MM.1S (cell line): ENCODE measurements at regions not wholly inside any gene's neighbourhood (a gene's known extent, or its start where the extent isn't known, plus 50 kb on each side); places are given as distances from the start of the nearest gene placed in this dataset.

ENCODE experiments used
- CTCF ChIP-seq: fragments of 300-600 bp; sonication (generic); IDR thresholded peaks from 2 replicates; pipeline ENCODE4 v1.5.1; 2016; ENCODE audit warnings: antibody characterized with exemption, low read length, mixed read lengths
- EZH2 ChIP-seq: fragments of 300-600 bp; sonication (generic); optimal IDR thresholded peaks from 2 replicates; pipeline ENCODE3; 2017; ENCODE audit warnings: low read depth, mild to moderate bottlenecking, antibody characterized with exemption, low read length, mixed read lengths

- TF ChIP-seq EZH2 (no peak), CTCF (no peak)
These were observed 304.6 kb downstream of the ACTL7B start for GRCh38 chr9:108551030-108551841.
